ENCODE measurements at regions not wholly inside any gene's neighbourhood (a gene's known extent, or its start where the extent isn't known, plus 50 kb on each side); places are given as distances from the start of the nearest gene placed in this dataset.

DNA sequence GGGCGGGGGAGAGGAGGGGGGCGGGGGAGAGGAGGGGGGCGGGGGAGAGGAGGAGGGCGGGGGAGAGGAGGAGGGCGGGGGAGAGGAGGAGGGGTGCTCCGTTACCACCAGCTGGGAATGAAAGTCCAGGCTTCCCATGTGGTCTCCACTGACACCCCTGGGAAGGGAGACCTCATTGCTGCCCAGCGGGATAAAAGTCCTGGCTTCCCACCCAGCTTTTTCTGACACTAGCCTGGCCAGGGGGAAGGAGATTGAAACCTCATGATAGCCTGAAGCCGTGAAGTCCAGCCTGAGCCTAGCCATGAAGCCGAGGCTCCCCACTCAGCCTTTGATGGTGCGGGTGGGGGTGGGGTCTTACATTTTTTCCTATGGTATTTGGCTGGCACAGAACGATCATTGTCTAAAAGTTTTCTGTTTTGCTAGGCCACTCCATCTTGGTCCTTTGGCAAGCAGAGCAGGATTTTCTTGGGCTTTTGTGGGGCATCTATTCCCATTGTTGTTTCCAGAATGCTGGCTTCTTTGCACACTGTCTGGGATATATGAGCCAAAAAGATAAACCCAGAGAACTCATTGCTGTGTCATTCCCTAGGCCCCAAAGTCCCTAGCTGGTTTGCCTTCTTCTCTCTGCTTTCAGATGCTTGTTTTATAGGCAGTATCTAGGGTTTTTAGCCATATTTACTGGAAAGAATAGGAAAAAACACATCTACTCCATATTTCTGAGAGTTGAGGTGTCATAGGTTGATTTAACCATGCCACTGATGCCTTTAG is 65.3 kb upstream of the SMOX start:
- peak in 2 of 4 donors; percentile 4 to 9 for ATAC-seq
- peak overlapping the region in 4 of 12 donors; percentile 34 to 62 (median 46) for H3K27ac ChIP-seq
- no peak for TF ChIP-seq POLR2A (IDR thresholded peaks at IDR 0.05)
- TF ChIP-seq, protein P1, sequence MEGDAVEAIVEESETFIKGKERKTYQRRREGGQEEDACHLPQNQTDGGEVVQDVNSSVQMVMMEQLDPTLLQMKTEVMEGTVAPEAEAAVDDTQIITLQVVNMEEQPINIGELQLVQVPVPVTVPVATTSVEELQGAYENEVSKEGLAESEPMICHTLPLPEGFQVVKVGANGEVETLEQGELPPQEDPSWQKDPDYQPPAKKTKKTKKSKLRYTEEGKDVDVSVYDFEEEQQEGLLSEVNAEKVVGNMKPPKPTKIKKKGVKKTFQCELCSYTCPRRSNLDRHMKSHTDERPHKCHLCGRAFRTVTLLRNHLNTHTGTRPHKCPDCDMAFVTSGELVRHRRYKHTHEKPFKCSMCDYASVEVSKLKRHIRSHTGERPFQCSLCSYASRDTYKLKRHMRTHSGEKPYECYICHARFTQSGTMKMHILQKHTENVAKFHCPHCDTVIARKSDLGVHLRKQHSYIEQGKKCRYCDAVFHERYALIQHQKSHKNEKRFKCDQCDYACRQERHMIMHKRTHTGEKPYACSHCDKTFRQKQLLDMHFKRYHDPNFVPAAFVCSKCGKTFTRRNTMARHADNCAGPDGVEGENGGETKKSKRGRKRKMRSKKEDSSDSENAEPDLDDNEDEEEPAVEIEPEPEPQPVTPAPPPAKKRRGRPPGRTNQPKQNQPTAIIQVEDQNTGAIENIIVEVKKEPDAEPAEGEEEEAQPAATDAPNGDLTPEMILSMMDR (IDR thresholded peaks at IDR 0.05): no peak
- no peaks in the 10 kb centered on the region for H3K36me3 ChIP-seq
- 28 to 42% (median 29%) methylated on average over 4 to 7 of the region's 11 CpGs for WGBS, 4 donors
- intact Hi-C loops (cut with DNase I): loop anchor here in 3 of 10 donors (5.0 to 10.0 kb wide), 4 partner anchors 71 to 406 kb away; partner anchors contain the start of genes CENPB (in 1 of the 3), SIGLEC1 (in 1 of the 3) and SPEF1 (in 1 of the 3)
- no peak overlapping the region for H3K4me3 ChIP-seq
- peaks cover 0 to 42% (median 8%) of the 10 kb centered on the region in 12 donors for H3K4me1 ChIP-seq
- DNase-seq: no peak
- H3K27me3 ChIP-seq: no peaks in the 10 kb centered on the region
- peaks cover 0 to 14% (median 0%) of the 10 kb centered on the region in 12 donors for H3K9me3 ChIP-seq

DNA sequence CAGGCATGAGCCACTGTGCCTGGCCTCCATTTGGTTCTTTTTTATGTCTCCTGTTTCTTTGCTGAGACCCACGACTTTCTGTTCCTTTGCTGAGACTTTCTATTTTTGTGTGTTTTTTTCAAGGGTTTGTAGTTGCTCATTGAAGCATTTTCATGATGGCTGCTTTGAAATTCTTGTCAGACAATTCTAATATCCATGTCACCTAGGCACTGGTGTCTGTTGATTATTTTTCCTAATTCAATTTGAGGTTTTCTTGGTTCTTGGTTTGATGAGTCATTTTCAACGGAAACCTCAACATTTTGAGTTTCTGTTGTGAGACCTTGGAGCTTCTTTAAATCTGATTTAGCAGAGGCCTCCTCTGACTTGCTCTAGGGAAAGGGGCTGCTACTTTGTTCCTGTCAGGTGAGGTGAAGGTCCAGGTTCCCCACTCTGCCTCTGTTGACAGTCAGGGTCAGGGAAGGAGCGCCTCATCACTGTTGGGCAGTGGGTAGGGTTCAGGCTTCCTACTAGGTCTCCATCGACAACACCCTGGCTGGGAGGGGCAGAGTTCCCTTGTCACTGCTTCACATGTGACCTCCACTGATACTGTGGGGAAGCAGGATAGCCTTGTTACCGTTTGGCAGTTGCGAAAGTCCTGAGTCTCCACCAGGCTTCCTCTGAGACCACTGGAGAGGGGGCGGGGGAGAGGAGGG is 66.1 kb upstream of the SMOX start:
- no peak overlapping the region for H3K4me3 ChIP-seq
- peak overlapping the region in 4 of 12 donors; percentile 54 to 80 (median 64) for H3K27ac ChIP-seq
- no peaks in the 10 kb centered on the region for H3K36me3 ChIP-seq
- TF ChIP-seq POLR2A (IDR thresholded peaks at IDR 0.05): no peak
- TF ChIP-seq, protein P1 (IDR thresholded peaks at IDR 0.05): no peak
- 33 to 57% (median 43%) methylated on average over 4 to 7 of the region's 7 CpGs for WGBS, 4 donors
- H3K27me3 ChIP-seq: no peaks in the 10 kb centered on the region
- intact Hi-C loops (cut with DNase I): loop anchor here in 3 of 10 donors (5.0 to 10.0 kb wide), 4 partner anchors 70 to 405 kb away; partner anchors contain the start of genes CENPB (in 1 of the 3), SIGLEC1 (in 1 of the 3) and SPEF1 (in 1 of the 3)
- peaks cover 0 to 14% (median 0%) of the 10 kb centered on the region in 12 donors for H3K9me3 ChIP-seq
- ATAC-seq (peak in 3 of 4 donors; percentile 37 to 54 (median 50)), DNase-seq (peak in 4 of 5 donors; percentile 49 to 61 (median 51))
- H3K4me1 ChIP-seq: peaks cover 0 to 42% (median 8%) of the 10 kb centered on the region in 12 donors

DNA sequence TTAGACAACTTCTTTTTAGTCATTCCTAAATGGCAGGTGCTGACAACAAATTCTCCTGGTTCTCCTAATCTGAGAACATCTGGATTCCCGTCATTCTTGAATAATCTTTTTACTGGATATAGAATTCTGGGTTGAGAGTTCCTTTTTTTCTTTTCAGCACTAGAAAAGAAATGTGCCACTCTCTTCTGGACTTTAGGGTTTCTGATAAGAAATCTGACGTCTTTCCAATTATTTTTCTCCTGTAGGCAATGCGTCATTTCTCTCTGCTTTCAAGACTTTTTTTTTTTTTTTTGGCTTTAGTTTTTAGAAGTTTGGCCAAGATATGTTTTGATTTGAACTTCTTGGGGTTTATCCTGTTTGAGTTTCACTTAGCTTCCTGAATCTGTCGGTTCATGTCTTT is 66.1 kb upstream of the RNF24 start:
- Histone ChIP-seq H3K36me3 (no peaks in the 10 kb centered on the region), H3K4me1 (peaks cover 0 to 42% (median 8%) of the 10 kb centered on the region in 12 donors), H3K4me3 (no peak overlapping the region), H3K9me3 (peaks cover 0 to 14% (median 0%) of the 10 kb centered on the region in 12 donors), H3K27ac (peak overlapping the region in 2 of 12 donors; percentile 12 to 80), H3K27me3 (no peaks in the 10 kb centered on the region)
- TF ChIP-seq, protein P1 (IDR thresholded peaks at IDR 0.05): no peak
- TF ChIP-seq POLR2A (IDR thresholded peaks at IDR 0.05): no peak
- intact Hi-C loops (cut with DNase I): loop anchor here in 3 of 10 donors (5.0 to 10.0 kb wide), 4 partner anchors 69 to 404 kb away; partner anchors contain the start of genes CENPB (in 1 of the 3), SIGLEC1 (in 1 of the 3) and SPEF1 (in 1 of the 3)
- 62 to 73% (median 67%) methylated on average over 4 of the region's 4 CpGs for WGBS, 4 donors
- DNase-seq: no peak
- ATAC-seq: no peak

All from heart left ventricle (tissue), 16 donors.